ENCODE measurements at regions not wholly inside any gene's neighbourhood (a gene's known extent, or its start where the extent isn't known, plus 50 kb on each side); places are given as distances from the start of the nearest gene placed in this dataset.

- no peak for ATAC-seq
- no peak for DNase-seq (ENCODE audit: low spot score in 2 of 2)
- Mint-ChIP-seq H3K36me3 (no peaks in the 10 kb centered on the region), H3K27ac (no peak overlapping the region), H3K9me3 (no peaks in the 10 kb centered on the region)
Measured at GRCh38 chr6:88558981-88559380, 392.8 kb upstream of the CNR1 start.

- DNase-seq (ENCODE audit: low spot score in 2 of 2) (no peak), ATAC-seq (no peak)
- H3K9me3 Mint-ChIP-seq = no peaks in the 10 kb centered on the region
- no peaks in the 10 kb centered on the region for H3K36me3 Mint-ChIP-seq
- H3K27ac Mint-ChIP-seq = no peak overlapping the region
Measured at GRCh38 chr6:88556663-88557062, 390.5 kb upstream of the CNR1 start.

- Mint-ChIP-seq H3K36me3 (peaks cover 0 to 7% of the 10 kb centered on the region in 2 donors), H3K9me3 (peaks cover 7 to 20% of the 10 kb centered on the region in 2 donors), H3K27ac (no peak overlapping the region)
- ATAC-seq (no peak), DNase-seq (ENCODE audit: low spot score in 2 of 2) (no peak)
Measured at GRCh38 chr6:88548891-88549505, 382.9 kb upstream of the CNR1 start.

GRCh38 chr6:88547768-88548167 lies 381.6 kb upstream of the CNR1 start:
- Mint-ChIP-seq H3K27ac (no peak overlapping the region), H3K9me3 (peaks cover 7 to 20% of the 10 kb centered on the region in 2 donors), H3K36me3 (peaks cover 0 to 7% of the 10 kb centered on the region in 2 donors)
- DNase-seq (ENCODE audit: low spot score in 2 of 2) = no peak
- ATAC-seq = peak; percentile 72 to 88

- DNase-seq (ENCODE audit: low spot score in 2 of 2) = no peak
- no peak for ATAC-seq
- Mint-ChIP-seq H3K9me3 (peaks cover 7 to 20% of the 10 kb centered on the region in 2 donors), H3K27ac (no peak overlapping the region), H3K36me3 (peaks cover 0 to 7% of the 10 kb centered on the region in 2 donors)
Measured at GRCh38 chr6:88545991-88546390, 379.8 kb upstream of the CNR1 start.

- H3K27ac Mint-ChIP-seq = no peak overlapping the region
- H3K9me3 Mint-ChIP-seq = peaks cover 7 to 20% of the 10 kb centered on the region in 2 donors
- ATAC-seq (no peak), DNase-seq (ENCODE audit: low spot score in 2 of 2) (no peak)
- H3K36me3 Mint-ChIP-seq = peaks cover 0 to 7% of the 10 kb centered on the region in 2 donors
Measured at GRCh38 chr6:88544986-88545612, 379.0 kb upstream of the CNR1 start.

GRCh38 chr6:88539295-88539764 lies 373.2 kb upstream of the CNR1 start:
- H3K9me3 Mint-ChIP-seq = peaks cover 0 to 4% of the 10 kb centered on the region in 2 donors
- no peak overlapping the region for H3K27ac Mint-ChIP-seq
- ATAC-seq (no peak), DNase-seq (ENCODE audit: low spot score in 2 of 2) (no peak)
- H3K36me3 Mint-ChIP-seq = no peaks in the 10 kb centered on the region

GRCh38 chr6:88538840-88539239 lies 372.7 kb upstream of the CNR1 start:
- ATAC-seq = no peak
- Mint-ChIP-seq H3K9me3 (peaks cover 0 to 4% of the 10 kb centered on the region in 2 donors), H3K27ac (no peak overlapping the region), H3K36me3 (no peaks in the 10 kb centered on the region)
- no peak for DNase-seq (ENCODE audit: low spot score in 2 of 2)

- ATAC-seq (no peak), DNase-seq (ENCODE audit: low spot score in 2 of 2) (no peak)
Measured at GRCh38 chr6:88538130-88538706, 372.1 kb upstream of the CNR1 start.

GRCh38 chr6:88536071-88536625 lies 370.0 kb upstream of the CNR1 start:
- Mint-ChIP-seq H3K36me3 (no peaks in the 10 kb centered on the region), H3K27ac (no peak overlapping the region), H3K9me3 (peaks cover 0 to 4% of the 10 kb centered on the region in 2 donors)
- ATAC-seq (no peak), DNase-seq (ENCODE audit: low spot score in 2 of 2) (no peak)

More at GRCh38 chr6:88538130-88538706, 372.1 kb upstream of the CNR1 start:
- Mint-ChIP-seq H3K36me3 (no peaks in the 10 kb centered on the region), H3K9me3 (peaks cover 0 to 4% of the 10 kb centered on the region in 2 donors), H3K27ac (no peak overlapping the region)

- DNase-seq (ENCODE audit: low spot score in 2 of 2) = no peak
- no peaks in the 10 kb centered on the region for H3K36me3 Mint-ChIP-seq
- H3K9me3 Mint-ChIP-seq = peaks cover 0 to 4% of the 10 kb centered on the region in 2 donors
- ATAC-seq = no peak
- no peak overlapping the region for H3K27ac Mint-ChIP-seq
Measured at GRCh38 chr6:88535306-88535705, 369.2 kb upstream of the CNR1 start.

- peaks cover 0 to 2% of the 10 kb centered on the region in 2 donors for H3K9me3 Mint-ChIP-seq
- no peak for DNase-seq (ENCODE audit: low spot score in 2 of 2)
- H3K36me3 Mint-ChIP-seq = no peaks in the 10 kb centered on the region
- ATAC-seq = no peak
- H3K27ac Mint-ChIP-seq = no peak overlapping the region
Measured at GRCh38 chr6:88532241-88532860, 366.2 kb upstream of the CNR1 start.

GRCh38 chr6:88529726-88530125 lies 363.6 kb upstream of the CNR1 start:
- H3K36me3 Mint-ChIP-seq = no peaks in the 10 kb centered on the region
- ATAC-seq (no peak), DNase-seq (ENCODE audit: low spot score in 2 of 2) (no peak)
- no peak overlapping the region for H3K27ac Mint-ChIP-seq
- H3K9me3 Mint-ChIP-seq = peaks cover 0 to 10% of the 10 kb centered on the region in 2 donors

GRCh38 chr6:88520445-88520844 lies 354.3 kb upstream of the CNR1 start:
- Mint-ChIP-seq H3K27ac (no peak overlapping the region), H3K36me3 (no peaks in the 10 kb centered on the region), H3K9me3 (peaks cover 6 to 13% of the 10 kb centered on the region in 2 donors)
- no peak for ATAC-seq
- DNase-seq (ENCODE audit: low spot score in 2 of 2) = no peak

- Mint-ChIP-seq H3K9me3 (peaks cover 6 to 12% of the 10 kb centered on the region in 2 donors), H3K27ac (no peak overlapping the region), H3K36me3 (no peaks in the 10 kb centered on the region)
- DNase-seq (ENCODE audit: low spot score in 2 of 2) = no peak
- no peak for ATAC-seq
Measured at GRCh38 chr6:88520017-88520338, 353.8 kb upstream of the CNR1 start.

GRCh38 chr6:88519301-88520016 lies 353.3 kb upstream of the CNR1 start:
- H3K9me3 Mint-ChIP-seq = peaks cover 6% of the 10 kb centered on the region in 2 donors
- H3K27ac Mint-ChIP-seq = no peak overlapping the region
- DNase-seq (ENCODE audit: low spot score in 2 of 2) (no peak), ATAC-seq (no peak)
- H3K36me3 Mint-ChIP-seq = no peaks in the 10 kb centered on the region

GRCh38 chr6:88517737-88518136 lies 351.6 kb upstream of the CNR1 start:
- no peak for DNase-seq (ENCODE audit: low spot score in 2 of 2)
- H3K9me3 Mint-ChIP-seq = peaks cover 6% of the 10 kb centered on the region in 2 donors
- no peak for ATAC-seq
- H3K27ac Mint-ChIP-seq = no peak overlapping the region
- H3K36me3 Mint-ChIP-seq = no peaks in the 10 kb centered on the region
